ENCODE measurements at regions not wholly inside any gene's neighbourhood (a gene's known extent, or its start where the extent isn't known, plus 50 kb on each side); places are given as distances from the start of the nearest gene placed in this dataset.

DNA sequence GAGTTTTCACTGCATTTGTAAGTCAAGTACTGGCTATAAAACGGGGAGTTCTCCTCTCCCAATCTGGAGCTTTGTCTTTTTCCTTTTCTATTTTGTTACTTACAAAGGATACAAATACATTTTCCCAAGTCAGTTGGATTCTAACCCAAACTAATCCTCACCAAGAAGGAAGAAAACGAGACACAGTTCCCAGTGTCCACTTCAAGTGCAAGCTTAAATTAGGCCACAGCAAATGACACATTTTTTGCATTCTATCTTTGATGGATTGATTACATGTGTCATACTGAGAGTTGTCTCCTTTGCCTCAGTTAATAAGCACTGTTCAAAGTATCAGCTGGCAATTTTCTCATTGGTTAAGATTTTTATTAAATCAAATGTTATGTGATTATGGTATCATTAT, 296.7 kb upstream of the ANO5 start:
- TF ChIP-seq, protein P1, sequence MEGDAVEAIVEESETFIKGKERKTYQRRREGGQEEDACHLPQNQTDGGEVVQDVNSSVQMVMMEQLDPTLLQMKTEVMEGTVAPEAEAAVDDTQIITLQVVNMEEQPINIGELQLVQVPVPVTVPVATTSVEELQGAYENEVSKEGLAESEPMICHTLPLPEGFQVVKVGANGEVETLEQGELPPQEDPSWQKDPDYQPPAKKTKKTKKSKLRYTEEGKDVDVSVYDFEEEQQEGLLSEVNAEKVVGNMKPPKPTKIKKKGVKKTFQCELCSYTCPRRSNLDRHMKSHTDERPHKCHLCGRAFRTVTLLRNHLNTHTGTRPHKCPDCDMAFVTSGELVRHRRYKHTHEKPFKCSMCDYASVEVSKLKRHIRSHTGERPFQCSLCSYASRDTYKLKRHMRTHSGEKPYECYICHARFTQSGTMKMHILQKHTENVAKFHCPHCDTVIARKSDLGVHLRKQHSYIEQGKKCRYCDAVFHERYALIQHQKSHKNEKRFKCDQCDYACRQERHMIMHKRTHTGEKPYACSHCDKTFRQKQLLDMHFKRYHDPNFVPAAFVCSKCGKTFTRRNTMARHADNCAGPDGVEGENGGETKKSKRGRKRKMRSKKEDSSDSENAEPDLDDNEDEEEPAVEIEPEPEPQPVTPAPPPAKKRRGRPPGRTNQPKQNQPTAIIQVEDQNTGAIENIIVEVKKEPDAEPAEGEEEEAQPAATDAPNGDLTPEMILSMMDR (IDR thresholded peaks at IDR 0.05), result no peak
- no peak for TF ChIP-seq POLR2A (IDR thresholded peaks at IDR 0.05)

Data from stomach (tissue), 4 donors.